ENCODE measurements at regions not wholly inside any gene's neighbourhood (a gene's known extent, or its start where the extent isn't known, plus 50 kb on each side); places are given as distances from the start of the nearest gene placed in this dataset.

DNA sequence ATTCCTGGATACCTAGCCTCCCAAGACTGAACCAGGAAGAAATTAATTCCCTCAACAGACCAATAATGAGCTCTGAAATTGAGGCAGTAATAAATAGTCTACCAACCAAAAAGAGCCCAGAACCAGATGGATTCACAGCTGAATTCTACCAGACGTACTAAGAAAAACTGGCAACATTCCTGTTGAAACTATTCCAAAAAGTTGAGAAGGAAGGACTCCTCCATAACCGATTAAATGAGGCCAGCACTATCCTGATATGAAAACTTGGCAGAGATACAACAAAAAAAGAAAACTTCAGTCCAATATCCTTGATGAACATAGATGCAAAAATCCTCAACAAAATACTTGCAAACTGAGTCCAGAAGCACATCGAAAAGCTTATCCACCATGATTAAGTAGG is 392.5 kb upstream of the GRAMD2B start:
- Mint-ChIP-seq H3K27ac (no peak overlapping the region), H3K9me3 (peaks cover 52% of the 10 kb centered on the region), H3K4me3 (no peak overlapping the region), H3K36me3 (ENCODE audit: low read depth) (no peaks in the 10 kb centered on the region), H3K4me1 (ENCODE audit: low read depth) (no peaks in the 10 kb centered on the region), H3K27me3 (ENCODE audit: insufficient read depth) (no peaks in the 10 kb centered on the region)
- no peak for DNase-seq
- TF ChIP-seq, protein P1, sequence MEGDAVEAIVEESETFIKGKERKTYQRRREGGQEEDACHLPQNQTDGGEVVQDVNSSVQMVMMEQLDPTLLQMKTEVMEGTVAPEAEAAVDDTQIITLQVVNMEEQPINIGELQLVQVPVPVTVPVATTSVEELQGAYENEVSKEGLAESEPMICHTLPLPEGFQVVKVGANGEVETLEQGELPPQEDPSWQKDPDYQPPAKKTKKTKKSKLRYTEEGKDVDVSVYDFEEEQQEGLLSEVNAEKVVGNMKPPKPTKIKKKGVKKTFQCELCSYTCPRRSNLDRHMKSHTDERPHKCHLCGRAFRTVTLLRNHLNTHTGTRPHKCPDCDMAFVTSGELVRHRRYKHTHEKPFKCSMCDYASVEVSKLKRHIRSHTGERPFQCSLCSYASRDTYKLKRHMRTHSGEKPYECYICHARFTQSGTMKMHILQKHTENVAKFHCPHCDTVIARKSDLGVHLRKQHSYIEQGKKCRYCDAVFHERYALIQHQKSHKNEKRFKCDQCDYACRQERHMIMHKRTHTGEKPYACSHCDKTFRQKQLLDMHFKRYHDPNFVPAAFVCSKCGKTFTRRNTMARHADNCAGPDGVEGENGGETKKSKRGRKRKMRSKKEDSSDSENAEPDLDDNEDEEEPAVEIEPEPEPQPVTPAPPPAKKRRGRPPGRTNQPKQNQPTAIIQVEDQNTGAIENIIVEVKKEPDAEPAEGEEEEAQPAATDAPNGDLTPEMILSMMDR (IDR thresholded peaks at IDR 0.05): no peak

DNA sequence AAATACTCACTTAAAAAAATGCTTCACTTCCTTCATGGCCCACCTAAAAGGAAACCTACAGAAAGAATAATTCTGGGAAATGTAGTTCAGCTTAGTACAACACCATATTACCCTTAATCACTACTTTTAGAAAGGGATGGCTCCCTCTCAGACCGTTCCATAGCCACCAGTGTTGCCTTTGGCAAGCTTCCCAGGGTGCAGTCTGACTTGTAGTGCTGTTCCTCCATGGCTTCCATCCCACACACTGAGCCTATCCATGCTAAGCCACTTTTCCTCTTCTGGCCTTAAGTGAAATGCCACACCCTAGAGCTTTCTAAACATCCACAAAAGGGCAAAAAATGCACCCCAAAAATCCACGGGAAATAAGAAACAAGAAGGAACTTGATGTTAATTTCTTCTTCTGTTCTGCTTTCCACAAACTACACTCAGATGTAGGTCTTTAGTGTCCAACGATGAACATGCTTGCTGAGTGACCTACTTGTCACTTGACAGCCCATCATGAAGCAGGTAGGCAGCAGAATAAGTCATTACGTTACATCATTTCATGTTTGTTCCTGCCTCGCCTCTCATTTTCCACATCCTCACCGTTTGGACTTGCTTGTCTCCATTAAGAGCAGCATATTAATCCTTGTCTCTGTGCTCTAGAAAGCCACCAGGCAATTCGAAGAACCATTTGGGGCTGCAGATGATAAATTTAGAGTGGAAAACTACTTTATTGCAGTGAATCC is 391.1 kb upstream of the GRAMD2B start:
- H3K4me1 Mint-ChIP-seq (ENCODE audit: low read depth): no peaks in the 10 kb centered on the region
- H3K36me3 Mint-ChIP-seq (ENCODE audit: low read depth): no peaks in the 10 kb centered on the region
- no peaks in the 10 kb centered on the region for H3K27me3 Mint-ChIP-seq (ENCODE audit: insufficient read depth)
- peaks cover 45% of the 10 kb centered on the region for H3K9me3 Mint-ChIP-seq
- DNase-seq: no peak
- H3K4me3 Mint-ChIP-seq: no peak overlapping the region
- no peak overlapping the region for H3K27ac Mint-ChIP-seq
- TF ChIP-seq, protein P1 (IDR thresholded peaks at IDR 0.05): no peak

DNA sequence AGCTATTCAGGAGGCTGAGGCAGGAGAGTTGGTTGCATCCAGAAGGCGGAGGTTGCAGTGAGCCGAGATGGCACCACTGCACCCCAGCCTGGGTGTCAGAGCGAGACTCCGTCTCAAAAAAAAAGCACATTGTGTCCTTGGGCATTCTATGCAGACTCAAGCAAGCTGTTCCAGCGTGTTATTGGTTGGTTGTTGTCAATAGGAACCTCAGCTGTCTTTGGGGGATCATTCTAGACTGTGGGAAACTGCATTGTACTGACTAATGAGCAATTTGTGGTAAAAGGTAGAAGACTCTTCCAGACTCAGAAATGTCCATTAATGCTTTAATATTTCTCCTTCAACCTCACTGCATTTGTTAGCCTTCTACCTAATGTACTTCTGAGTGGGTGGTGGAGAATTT is 379.5 kb upstream of the GRAMD2B start:
- Mint-ChIP-seq H3K27me3 (ENCODE audit: insufficient read depth) (no peaks in the 10 kb centered on the region), H3K4me3 (no peak overlapping the region), H3K27ac (no peak overlapping the region), H3K36me3 (ENCODE audit: low read depth) (no peaks in the 10 kb centered on the region; the same call in 1 of the 2 replicates), H3K9me3 (peaks cover 19% of the 10 kb centered on the region), H3K4me1 (ENCODE audit: low read depth) (no peaks in the 10 kb centered on the region)
- no peak for DNase-seq
- TF ChIP-seq, protein P1 (IDR thresholded peaks at IDR 0.05): no peak

DNA sequence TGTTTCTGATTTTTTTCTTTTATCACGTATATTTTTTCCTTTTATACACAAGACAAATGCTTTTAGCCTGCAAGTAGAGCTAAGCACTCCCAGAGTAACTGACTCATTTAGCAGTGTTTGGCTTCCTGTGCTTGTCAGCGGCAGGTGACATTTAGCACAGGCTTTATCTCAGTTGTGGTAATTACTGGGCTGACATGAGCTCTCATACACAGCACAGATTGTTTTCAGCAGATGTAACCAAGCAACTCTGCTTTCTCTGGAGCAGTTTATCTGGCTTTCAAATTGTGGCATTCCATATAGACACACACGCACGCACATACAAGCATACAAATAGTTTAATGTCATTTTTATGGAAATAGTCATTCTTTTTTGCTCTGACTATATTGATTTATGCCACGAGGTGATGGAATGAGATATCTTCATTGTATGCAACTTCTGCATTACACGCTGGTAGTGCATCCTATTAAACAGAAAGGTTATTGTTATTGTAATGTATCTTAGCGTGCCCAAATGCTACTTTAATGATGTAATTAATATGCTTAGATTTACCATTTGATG is 379.0 kb upstream of the GRAMD2B start:
- DNase-seq: no peak
- no peak overlapping the region for H3K27ac Mint-ChIP-seq

DNA sequence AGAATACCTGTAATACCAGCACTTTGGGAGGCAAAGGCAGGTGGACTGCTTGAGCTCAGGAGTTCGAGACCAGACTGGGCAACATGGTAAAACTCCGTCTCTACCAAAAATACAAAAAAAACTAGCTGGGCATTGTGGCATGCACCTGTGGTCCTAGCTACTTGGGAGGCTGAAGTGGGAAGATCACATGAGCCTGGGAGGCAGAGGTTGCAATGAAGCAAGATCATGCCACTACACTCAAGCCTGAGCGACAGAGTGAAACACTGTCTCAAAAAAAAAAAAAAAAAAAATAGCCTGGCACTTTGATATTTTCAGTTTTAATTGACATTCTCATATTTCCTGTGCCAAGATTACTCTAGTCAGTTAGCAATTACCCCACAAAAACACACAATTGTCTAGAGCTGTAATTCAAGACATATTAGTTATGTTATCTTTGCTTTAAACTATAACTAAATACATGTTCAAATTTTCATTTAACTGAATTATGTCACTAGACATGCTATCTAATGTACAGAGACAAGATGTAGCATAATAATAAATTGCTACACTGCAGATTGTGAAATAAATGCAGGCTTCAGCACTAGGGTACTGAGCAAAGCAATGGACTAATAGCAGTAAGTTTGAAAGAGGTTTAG is 378.2 kb upstream of the GRAMD2B start:
- Mint-ChIP-seq H3K27me3 (ENCODE audit: insufficient read depth) (no peaks in the 10 kb centered on the region), H3K27ac (no peak overlapping the region), H3K4me3 (no peak overlapping the region), H3K36me3 (ENCODE audit: low read depth) (no peaks in the 10 kb centered on the region; the same call in 1 of the 2 replicates), H3K9me3 (peaks cover 15% of the 10 kb centered on the region), H3K4me1 (ENCODE audit: low read depth) (no peaks in the 10 kb centered on the region)
- DNase-seq: no peak
- TF ChIP-seq, protein P1 (IDR thresholded peaks at IDR 0.05): no peak

More for the DNA sequence above, 379.0 kb upstream of the GRAMD2B start:
- TF ChIP-seq, protein P1 (IDR thresholded peaks at IDR 0.05): no peak
- no peaks in the 10 kb centered on the region for H3K27me3 Mint-ChIP-seq (ENCODE audit: insufficient read depth)
- no peaks in the 10 kb centered on the region for H3K4me1 Mint-ChIP-seq (ENCODE audit: low read depth)
- no peak overlapping the region for H3K4me3 Mint-ChIP-seq
- H3K36me3 Mint-ChIP-seq (ENCODE audit: low read depth): no peaks in the 10 kb centered on the region; the same call in 1 of the 2 replicates
- H3K9me3 Mint-ChIP-seq: peaks cover 15% of the 10 kb centered on the region

All from HFFc6 (cell line).